GM13977 (cell line): ENCODE measurements at regions not wholly inside any gene's neighbourhood (a gene's known extent, or its start where the extent isn't known, plus 50 kb on each side); places are given as distances from the start of the nearest gene placed in this dataset.

ENCODE experiments used
- DNase-seq: peaks from one replicate; pipeline ENCODE4 v3.0.0; 2012; ENCODE audit warnings: low spot score
- in situ Hi-C: fragments of 300-500 bp; cut with MboI; formaldehyde crosslinking; loops from one replicate; pipeline ENCODE4 v1.12.0; 2022; ENCODE audit warnings: low sequenced_read_pairs, low pct_unique_long_range_greater_than_20kb, mixed read lengths, inconsistent platforms; ENCODE audit not compliant: unreplicated experiment
- TF ChIP-seq, protein P1 (sequence below): IDR thresholded peaks from 2 replicates; pipeline ENCODE4 v1.5.1; 2012; ENCODE audit warnings: mild to moderate bottlenecking, control low read depth; ENCODE audit not compliant: insufficient read depth; ENCODE audit errors: extremely low read depth, missing control alignments

DNA sequence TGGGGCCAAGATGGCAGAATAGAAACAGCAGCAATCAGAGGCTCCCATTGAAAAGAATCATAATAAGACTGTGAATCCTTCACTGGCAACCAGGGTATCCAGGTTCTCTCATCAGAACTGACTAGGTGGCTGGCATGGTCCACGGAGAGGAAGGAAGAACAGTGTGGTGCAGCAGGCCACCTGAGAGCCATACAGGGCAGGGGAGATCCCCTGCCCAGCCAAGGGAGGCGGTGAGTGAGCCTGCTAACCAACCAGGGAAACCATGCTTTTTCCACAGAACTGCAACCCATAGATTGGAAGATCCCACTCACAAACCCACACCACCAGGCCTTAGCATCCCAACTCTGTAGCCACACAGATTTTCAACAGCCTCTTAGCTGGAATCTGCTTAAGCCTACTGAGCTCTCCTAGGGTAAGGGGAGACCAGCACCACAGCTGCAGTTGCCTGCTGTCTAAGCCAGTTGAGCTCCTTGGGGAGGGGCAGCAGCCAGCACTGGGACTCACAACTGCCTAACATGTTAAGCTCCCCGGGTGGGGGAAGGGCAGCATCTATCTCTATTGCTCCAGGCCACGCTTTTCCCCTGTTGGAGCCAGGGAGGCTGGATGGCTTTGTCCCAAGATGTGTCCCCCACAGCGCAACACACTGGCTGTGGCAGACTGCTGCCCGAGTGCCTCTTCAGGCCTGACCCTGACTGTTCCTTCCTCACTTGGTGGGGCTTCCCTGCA lies 342.6 kb upstream of the CCDC196 start:
- TF ChIP-seq, protein P1, sequence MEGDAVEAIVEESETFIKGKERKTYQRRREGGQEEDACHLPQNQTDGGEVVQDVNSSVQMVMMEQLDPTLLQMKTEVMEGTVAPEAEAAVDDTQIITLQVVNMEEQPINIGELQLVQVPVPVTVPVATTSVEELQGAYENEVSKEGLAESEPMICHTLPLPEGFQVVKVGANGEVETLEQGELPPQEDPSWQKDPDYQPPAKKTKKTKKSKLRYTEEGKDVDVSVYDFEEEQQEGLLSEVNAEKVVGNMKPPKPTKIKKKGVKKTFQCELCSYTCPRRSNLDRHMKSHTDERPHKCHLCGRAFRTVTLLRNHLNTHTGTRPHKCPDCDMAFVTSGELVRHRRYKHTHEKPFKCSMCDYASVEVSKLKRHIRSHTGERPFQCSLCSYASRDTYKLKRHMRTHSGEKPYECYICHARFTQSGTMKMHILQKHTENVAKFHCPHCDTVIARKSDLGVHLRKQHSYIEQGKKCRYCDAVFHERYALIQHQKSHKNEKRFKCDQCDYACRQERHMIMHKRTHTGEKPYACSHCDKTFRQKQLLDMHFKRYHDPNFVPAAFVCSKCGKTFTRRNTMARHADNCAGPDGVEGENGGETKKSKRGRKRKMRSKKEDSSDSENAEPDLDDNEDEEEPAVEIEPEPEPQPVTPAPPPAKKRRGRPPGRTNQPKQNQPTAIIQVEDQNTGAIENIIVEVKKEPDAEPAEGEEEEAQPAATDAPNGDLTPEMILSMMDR: no peak
- in situ Hi-C loops: no loop called here
- DNase-seq: no peak

DNA sequence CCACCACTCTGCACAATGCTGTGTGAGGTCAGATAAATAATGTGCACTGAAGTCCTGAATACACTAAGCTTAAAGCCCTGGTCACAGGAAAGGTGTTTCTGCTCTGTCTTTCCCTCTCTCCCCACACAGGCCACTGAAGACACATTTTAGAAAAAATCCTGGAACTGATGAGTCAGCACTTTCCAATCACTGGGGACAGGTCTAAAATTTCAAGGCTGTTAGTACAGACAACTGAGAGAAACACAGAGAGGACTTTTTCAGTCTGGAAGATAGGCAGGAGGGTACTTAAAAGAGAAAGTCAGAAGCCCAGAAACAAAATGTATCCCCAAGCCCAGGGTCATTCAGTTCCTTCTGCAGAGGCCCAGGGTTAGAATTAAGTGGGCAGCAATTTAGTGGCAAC lies 333.9 kb upstream of the CCDC196 start:
- TF ChIP-seq, protein P1: no peak
- in situ Hi-C loops: no loop called here
- DNase-seq: no peak

DNA sequence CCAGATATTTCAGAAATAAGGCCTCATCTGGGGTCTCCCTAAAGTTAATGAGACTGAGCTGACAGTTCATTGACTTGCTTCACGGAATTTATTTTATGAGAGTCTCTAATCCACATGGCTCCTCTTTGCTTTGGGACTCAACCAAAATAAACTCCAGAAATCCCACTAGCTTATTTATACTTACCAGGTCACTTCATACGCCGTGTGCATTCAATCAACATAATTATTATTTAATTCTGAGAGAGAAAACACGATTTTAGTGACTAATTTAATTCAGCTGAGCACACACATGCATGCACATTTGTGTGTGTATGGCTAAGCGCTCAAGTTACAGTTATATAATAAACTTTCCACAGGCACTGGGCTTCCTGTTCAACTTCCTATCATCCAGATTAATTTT lies 333.4 kb upstream of the CCDC196 start:
- in situ Hi-C loops: no loop called here
- no peak for DNase-seq
- TF ChIP-seq, protein P1: no peak

DNA sequence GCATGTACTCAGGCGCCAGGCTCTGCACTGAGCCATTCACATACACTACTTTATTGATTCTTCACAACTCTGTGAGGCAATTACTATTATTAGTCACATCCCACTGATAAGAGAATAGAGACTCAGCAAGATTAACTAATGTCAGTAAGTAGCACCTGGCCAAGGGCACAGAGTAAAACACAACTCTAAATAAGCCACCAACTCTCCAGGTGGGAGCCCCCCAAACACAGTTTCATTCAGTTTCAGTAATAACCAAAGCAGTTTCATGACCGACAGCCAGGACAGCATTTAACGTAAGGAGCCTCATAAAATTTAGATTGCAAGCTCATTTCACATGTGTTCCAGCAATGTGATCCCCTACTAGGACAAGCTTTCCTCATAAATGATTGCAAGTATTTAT lies 323.1 kb upstream of the CCDC196 start:
- no peak for DNase-seq

DNA sequence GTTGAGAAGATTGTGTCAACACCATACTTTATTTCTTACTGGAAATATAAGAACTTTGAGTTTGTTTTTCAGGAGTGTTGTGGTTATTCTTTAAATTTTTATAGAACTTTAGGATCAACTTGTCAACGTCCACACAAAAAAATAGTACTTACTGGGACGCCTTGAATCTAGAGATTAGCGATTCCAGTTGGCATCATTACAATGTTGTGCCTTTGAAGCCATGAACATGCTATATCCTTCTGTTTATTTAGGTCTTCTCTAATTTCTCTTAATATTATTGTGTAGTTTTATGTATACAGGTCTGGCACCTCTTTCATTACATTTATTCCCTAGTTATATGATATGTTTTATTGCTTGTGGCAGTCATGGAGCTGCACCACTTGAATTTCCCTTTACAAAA lies 320.8 kb upstream of the CCDC196 start:
- no peak for DNase-seq
- TF ChIP-seq, protein P1: no peak
- in situ Hi-C loops: no loop called here

More for the DNA sequence above, 323.1 kb upstream of the CCDC196 start:
- TF ChIP-seq, protein P1: no peak
- in situ Hi-C loops: no loop called here

DNA sequence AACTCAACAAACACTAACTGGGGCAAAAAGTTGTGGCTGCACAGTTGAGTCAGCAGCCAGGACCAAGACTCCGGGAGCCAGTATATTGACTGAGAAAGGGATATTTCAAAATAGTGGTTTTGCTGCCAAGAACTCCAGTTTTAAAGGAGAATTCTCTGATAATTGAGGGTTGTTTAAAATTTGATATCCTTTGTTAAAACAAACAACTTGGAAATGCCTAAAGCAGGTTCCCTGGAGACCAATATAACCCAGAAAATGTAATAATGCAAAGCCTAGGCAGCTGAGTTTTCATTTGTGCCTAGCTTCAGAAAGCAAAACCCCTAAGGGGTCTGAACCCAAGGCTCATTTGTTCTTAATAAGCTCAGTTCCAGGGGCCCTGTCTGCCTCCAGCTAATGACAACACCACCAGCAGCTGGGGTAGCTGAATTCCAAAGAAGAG lies 311.7 kb upstream of the CCDC196 start:
- no peak for DNase-seq
- TF ChIP-seq, protein P1: no peak
- in situ Hi-C loops: no loop called here
